HCT116 (cell line): ENCODE measurements at regions not wholly inside any gene's neighbourhood (a gene's known extent, or its start where the extent isn't known, plus 50 kb on each side); places are given as distances from the start of the nearest gene placed in this dataset.

Source experiments
- ATF3 ChIP-seq: IDR thresholded peaks from 2 replicates; pipeline ENCODE4 v1.6.1; 2012
- CBX3 ChIP-seq: IDR thresholded peaks from 2 replicates; pipeline ENCODE4 v1.6.1; 2012; ENCODE audit warnings: low read depth
- CEBPB ChIP-seq: IDR thresholded peaks from 2 replicates; pipeline ENCODE4 v1.6.1; 2012; ENCODE audit warnings: low read depth
- CTCF ChIP-seq, 3 experiments: fragments of 200-600 bp in 1 of 3; sonication (generic) in 1 of 3; IDR thresholded peaks in 2 of 3; conservative IDR thresholded peaks in 1 of 3; 2 replicates each; pipeline ENCODE4 v1.5.1; 2012 to 2017; ENCODE audit warnings: low read depth in 2 of 3, low read length in 2 of 3, antibody characterized with exemption in 1 of 3, borderline replicate concordance in 1 of 3, control low read depth in 1 of 3, mild to moderate bottlenecking in 1 of 3, mixed read lengths in 1 of 3, mixed run types in 1 of 3, moderate library complexity in 1 of 3; ENCODE audit not compliant: insufficient read depth in 1 of 3
- FOSL1 ChIP-seq: IDR thresholded peaks from 2 replicates; pipeline ENCODE4 v1.6.1; 2012; ENCODE audit warnings: low read depth
- JUND ChIP-seq: IDR thresholded peaks from 2 replicates; pipeline ENCODE4 v1.6.1; 2012
- POLR2A ChIP-seq: IDR thresholded peaks from 2 replicates; pipeline ENCODE4 v1.7.0; 2011; ENCODE audit warnings: borderline replicate concordance; ENCODE audit not compliant: insufficient read depth, insufficient read length; ENCODE audit errors: extremely low read depth
- SRF ChIP-seq: IDR thresholded peaks from 2 replicates; pipeline ENCODE4 v1.6.1; 2012; ENCODE audit warnings: low read depth
- YY1 ChIP-seq: IDR thresholded peaks from 2 replicates; pipeline ENCODE4 v1.6.1; 2011; ENCODE audit warnings: low read length, low read depth, moderate library complexity, mild to moderate bottlenecking; ENCODE audit not compliant: insufficient replicate concordance; ENCODE audit errors: extremely low read depth
- ZBTB33 ChIP-seq: IDR thresholded peaks from 2 replicates; pipeline ENCODE4 v1.6.1; 2011; ENCODE audit warnings: mild to moderate bottlenecking, low read length, moderate library complexity; ENCODE audit not compliant: insufficient replicate concordance; ENCODE audit errors: extremely low read depth

- TF ChIP-seq ZBTB33 (no peak), CTCF (IDR thresholded peaks at IDR 0.05 in 2 of 3, conservative IDR thresholded peaks at IDR 0.05 in 1 of 3; ENCODE audit: borderline replicate concordance in 1 of 3, insufficient read depth in 1 of 3, low read depth in 2 of 3, low read length in 2 of 3) (no peak), POLR2A (no peak), CBX3 (no peak), CEBPB (no peak), JUND (no peak), ATF3 (no peak), SRF (no peak), YY1 (no peak), FOSL1 (no peak)
Observed at GRCh38 chrX:40188573-40189417, 91.0 kb upstream of the BCOR start.
